Endothelial cell of umbilical vein (primary cell): ENCODE measurements at regions not wholly inside any gene's neighbourhood (a gene's known extent, or its start where the extent isn't known, plus 50 kb on each side); places are given as distances from the start of the nearest gene placed in this dataset.

Experiments
- BruUV-seq: library from RNA; stranded (reverse); fragments of 400-500 nt; replicated peaks from 2 replicates; lab custom pipeline; 2021; lab: Mats Ljungman, UMichigan
- CTCF ChIA-PET: fragments of 300-600, 350-600 bp; sonication (Branson Sonifier 250); formaldehyde crosslinking; loops from one replicate; lab custom pipeline; 2021; ENCODE audit warnings: antibody characterized with exemption, inconsistent platforms; lab: Charles Lee
- POLR2A ChIA-PET: fragments of 300-600, 350-600 bp; sonication (Branson Sonifier 250); formaldehyde crosslinking; loops from one replicate; lab custom pipeline; 2021; ENCODE audit warnings: antibody characterized with exemption, inconsistent platforms; lab: Charles Lee
- DNase-seq: peaks from one replicate; pipeline ENCODE4 v3.0.0-alpha.2; 2011; ENCODE audit warnings: low read depth, low spot score
- FAIRE-seq: peaks from 2 replicates; lab custom pipeline; 2011; peaks lifted over from hg19 to GRCh38; lab: Jason Lieb, UNC
- H2AFZ ChIP-seq: 2 replicates; pipeline ENCODE4 v1.6.0; 2012; ENCODE audit warnings: low read depth, low read length, control low read depth, inconsistent platforms
- H3K27ac ChIP-seq: 2 replicates; pipeline ENCODE4 v1.5.1; 2011; ENCODE audit warnings: low read depth, mild to moderate bottlenecking, control low read depth, low read length, moderate library complexity; ENCODE audit not compliant: insufficient read depth
- H3K27me3 ChIP-seq, 2 experiments: 2 replicates each; pipeline versions ENCODE4 v1.6.0 to v1.6.1; 2011; ENCODE audit warnings: low read length in 2 of 2, mixed read lengths in 1 of 2; ENCODE audit not compliant: control insufficient read depth in 2 of 2, insufficient read depth in 2 of 2
- H3K36me3 ChIP-seq, 2 experiments: 2 replicates in 1 of 2; 3 replicates in 1 of 2; pipeline ENCODE4 v1.5.1; 2011; ENCODE audit warnings: low read length in 2 of 2, mild to moderate bottlenecking in 1 of 2, moderate library complexity in 1 of 2; ENCODE audit not compliant: control insufficient read depth in 2 of 2, insufficient read depth in 2 of 2; ENCODE audit errors: extremely low read depth in 1 of 2
- H3K4me1 ChIP-seq: 3 replicates; pipeline ENCODE4 v1.5.1; 2011; ENCODE audit warnings: mild to moderate bottlenecking, low read length; ENCODE audit not compliant: control insufficient read depth, insufficient read depth; ENCODE audit errors: extremely low read depth
- H3K4me2 ChIP-seq: 2 replicates; pipeline ENCODE4 v1.6.1; 2011; ENCODE audit warnings: low read length, control low read depth, mixed read lengths; ENCODE audit not compliant: insufficient read depth
- H3K4me3 ChIP-seq, 3 experiments: fragments of 200-600 bp in 1 of 3; sonication (generic), shearing (Covaris generic) in 1 of 3; replicated peaks in 1 of 3; 2 replicates each; pipeline ENCODE4 v1.5.1; 2011 to 2016; ENCODE audit warnings: control low read depth in 3 of 3, low read length in 3 of 3, mild to moderate bottlenecking in 2 of 3, inconsistent platforms in 1 of 3, low read depth in 1 of 3, moderate library complexity in 1 of 3; ENCODE audit not compliant: insufficient read depth in 1 of 3
- H3K79me2 ChIP-seq: 2 replicates; pipeline ENCODE4 v1.6.0; 2012; ENCODE audit warnings: low read length, inconsistent platforms; ENCODE audit not compliant: control insufficient read depth, insufficient read depth
- H3K9ac ChIP-seq: replicated peaks from 2 replicates; pipeline ENCODE3; 2011; ENCODE audit warnings: low read length, control low read depth; ENCODE audit not compliant: insufficient read depth; ENCODE audit errors: extremely low read depth
- H3K9me1 ChIP-seq: replicated peaks from 3 replicates; pipeline ENCODE4 v1.6.0; 2011; ENCODE audit warnings: mild to moderate bottlenecking, low read length; ENCODE audit not compliant: control insufficient read depth, insufficient read depth; ENCODE audit errors: extremely low read depth
- H3K9me3 ChIP-seq: replicated peaks from 2 replicates; pipeline ENCODE4 v1.5.1; 2012; ENCODE audit warnings: low read length, inconsistent platforms; ENCODE audit not compliant: control insufficient read depth, insufficient read depth
- H4K20me1 ChIP-seq: replicated peaks from 2 replicates; pipeline ENCODE3; 2011; ENCODE audit warnings: mild to moderate bottlenecking, low read length; ENCODE audit not compliant: control insufficient read depth, insufficient read depth; ENCODE audit errors: extremely low read depth
- CTCF ChIP-seq, 2 donors: IDR thresholded peaks; 1 replicate in 1 of 2; 2 replicates in 1 of 2; pipeline ENCODE4 v1.5.1; 2011; ENCODE audit warnings: low read length in 2 of 2, mild to moderate bottlenecking in 2 of 2, moderate library complexity in 2 of 2, control low read depth in 1 of 2, inconsistent platforms in 1 of 2, low read depth in 1 of 2; ENCODE audit not compliant: insufficient read depth in 1 of 2; ENCODE audit errors: extremely low read depth in 1 of 2
- EZH2 ChIP-seq: IDR thresholded peaks from 2 replicates; pipeline ENCODE4 v1.6.1; 2012; ENCODE audit warnings: borderline replicate concordance, low read depth, mild to moderate bottlenecking, moderate library complexity, low read length, inconsistent platforms; ENCODE audit not compliant: severe bottlenecking
- FOS ChIP-seq: IDR thresholded peaks from 2 replicates; pipeline ENCODE4 v1.6.1; 2011; ENCODE audit warnings: mild to moderate bottlenecking, low read length, moderate library complexity, borderline replicate concordance; ENCODE audit not compliant: insufficient read depth
- GATA2 ChIP-seq: IDR thresholded peaks from 2 replicates; pipeline ENCODE4 v1.7.0; 2011; ENCODE audit warnings: low read depth, mild to moderate bottlenecking, moderate library complexity, mixed read lengths, low read length; ENCODE audit not compliant: insufficient read length, insufficient read depth
- JUN ChIP-seq: IDR thresholded peaks from 2 replicates; pipeline ENCODE4 v1.6.1; 2011; ENCODE audit warnings: borderline replicate concordance, low read depth; ENCODE audit not compliant: insufficient read length, insufficient read depth
- MYC ChIP-seq: IDR thresholded peaks from one replicate; pipeline ENCODE4 v1.6.1; 2011; ENCODE audit warnings: mild to moderate bottlenecking, low read depth, low read length
- POLR2A ChIP-seq: IDR thresholded peaks from 2 replicates; pipeline ENCODE4 v1.6.1; 2012; ENCODE audit warnings: low read depth, mild to moderate bottlenecking, control low read depth, low read length
- POLR2AphosphoS5 ChIP-seq: IDR thresholded peaks from 2 replicates; pipeline ENCODE4 v1.6.1; 2012; ENCODE audit warnings: low read depth, mild to moderate bottlenecking, control low read depth, low read length, moderate library complexity; ENCODE audit not compliant: insufficient read depth
- dilution Hi-C: fragments of 300-500 bp; cut with MboI; formaldehyde crosslinking; loops from one replicate; pipeline ENCODE4 v1.15.0; 2019; ENCODE audit warnings: low sequenced_read_pairs; ENCODE audit not compliant: extremely low pct_ligation_motif_present
- intact Hi-C: fragments of 100-400 bp; cut with micrococcal nuclease; formaldehyde crosslinking; loops from one replicate; pipeline ENCODE4 v1.10.0; 2022
- TF ChIP-seq, protein P1 (sequence below): IDR thresholded peaks from 2 replicates; pipeline ENCODE4 v1.6.1; 2011; ENCODE audit not compliant: insufficient read depth, insufficient read length

GRCh38 chr1:228827019-228827418 lies 91.7 kb downstream of the RHOU start:
- no peak overlapping the region for H2AFZ ChIP-seq
- CTCF ChIA-PET = no interaction called here

More at GRCh38 chr1:228827019-228827418, 91.7 kb downstream of the RHOU start:
- no peaks in the 10 kb centered on the region for H3K9me1 ChIP-seq
- no peaks in the 10 kb centered on the region for H4K20me1 ChIP-seq
- no peaks in the 10 kb centered on the region for H3K9me3 ChIP-seq
- H3K79me2 ChIP-seq = no peaks in the 10 kb centered on the region
- H3K27ac ChIP-seq = no peak overlapping the region
- FAIRE-seq = no peak
- H3K9ac ChIP-seq = no peak overlapping the region
- H3K4me3 ChIP-seq = no peak overlapping the region
- intact Hi-C loops (no loop called here), dilution Hi-C loops (no loop called here)
- no TSS peak for BruUV-seq
- TF ChIP-seq POLR2AphosphoS5 (no peak), GATA2 (no peak), POLR2A (no peak), CTCF (IDR thresholded peaks at IDR 0.05; ENCODE audit: extremely low read depth in 1 of 2, insufficient read depth in 1 of 2, low read depth in 1 of 2, low read length in 2 of 2) (no peak), MYC (no peak), JUN (no peak), EZH2 (no peak), FOS (no peak)
- TF ChIP-seq, protein P1, sequence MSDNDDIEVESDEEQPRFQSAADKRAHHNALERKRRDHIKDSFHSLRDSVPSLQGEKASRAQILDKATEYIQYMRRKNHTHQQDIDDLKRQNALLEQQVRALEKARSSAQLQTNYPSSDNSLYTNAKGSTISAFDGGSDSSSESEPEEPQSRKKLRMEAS = no peak
- peaks cover 8% of the 10 kb centered on the region for H3K4me1 ChIP-seq
- DNase-seq = no peak
- POLR2A ChIA-PET = no interaction called here
- H3K27me3 ChIP-seq = peaks cover 0 to 5% of the 10 kb centered on the region in 2 experiments
- H3K36me3 ChIP-seq = no peaks in the 10 kb centered on the region
- H3K4me2 ChIP-seq = no peak overlapping the region
